SU-DHL-6 (cell line): ENCODE measurements at regions not wholly inside any gene's neighbourhood (a gene's known extent, or its start where the extent isn't known, plus 50 kb on each side); places are given as distances from the start of the nearest gene placed in this dataset.
"Not testable (repeated sequence)": the region's sequence is repeated elsewhere in the genome, so short reads cannot be mapped to it uniquely, and the experiment has no call there.

Experiments used
- H2AFZ ChIP-seq: fragments of 200-600 bp; sonication (generic); 2 replicates; pipeline ENCODE4 v1.6.1; 2014; ENCODE audit warnings: low read depth, mild to moderate bottlenecking, moderate library complexity, mixed read lengths, antibody characterized with exemption, low read length; ENCODE audit not compliant: severe bottlenecking
- H3F3A ChIP-seq: fragments of 200-600 bp; shearing (Covaris generic); 2 replicates; pipeline ENCODE4 v1.6.0; 2016; ENCODE audit warnings: antibody characterized with exemption, mild to moderate bottlenecking; ENCODE audit not compliant: insufficient read depth
- H3K27ac ChIP-seq: fragments of 200-600 bp; sonication (generic); 2 replicates; pipeline ENCODE4 v1.5.1; 2016; ENCODE audit warnings: low read depth, mild to moderate bottlenecking, low read length, moderate library complexity, mixed read lengths
- H3K27me3 ChIP-seq: fragments of 200-600 bp; sonication (generic), shearing (Covaris generic); 2 replicates; pipeline ENCODE4 v1.6.0; 2014; ENCODE audit warnings: mild to moderate bottlenecking, low read length
- H3K36me3 ChIP-seq: fragments of 200-600 bp; sonication (generic); 2 replicates; pipeline ENCODE4 v1.6.1; 2014; ENCODE audit warnings: mild to moderate bottlenecking, low read length, mixed read lengths
- H3K4me2 ChIP-seq: fragments of 300-600, 200-600 bp; shearing (Covaris generic), sonication (generic); 2 replicates; pipeline ENCODE4 v1.6.0; 2014; ENCODE audit warnings: low read length, low read depth, mild to moderate bottlenecking; ENCODE audit not compliant: poor library complexity, severe bottlenecking
- H3K4me3 ChIP-seq: fragments of 200-600 bp; sonication (generic); 2 replicates; pipeline ENCODE4 v1.5.1; 2014; ENCODE audit warnings: antibody characterized with exemption, low read length, mild to moderate bottlenecking, mixed read lengths; ENCODE audit not compliant: insufficient read depth, poor library complexity, severe bottlenecking
- H3K79me2 ChIP-seq: fragments of 200-600 bp; sonication (generic); 2 replicates; pipeline ENCODE4 v1.6.1; 2014; ENCODE audit warnings: mild to moderate bottlenecking, low read length, moderate library complexity; ENCODE audit not compliant: insufficient read depth
- H3K9ac ChIP-seq: fragments of 200-600 bp; sonication (generic); 2 replicates; pipeline ENCODE4 v1.7.0; 2014; ENCODE audit warnings: mild to moderate bottlenecking, low read length
- H3K9me2 ChIP-seq: fragments of 200-600 bp; sonication (generic); replicated peaks from 2 replicates; pipeline ENCODE4 v1.6.1; 2014; ENCODE audit warnings: low read length; ENCODE audit not compliant: insufficient read depth
- H3K9me3 ChIP-seq: fragments of 200-600 bp; sonication (generic); 2 replicates; pipeline ENCODE4 v1.6.1; 2014; ENCODE audit warnings: low read length, mixed read lengths; ENCODE audit not compliant: insufficient read depth
- H4K20me1 ChIP-seq: fragments of 200-600 bp; sonication (generic); 2 replicates; pipeline ENCODE4 v1.6.1; 2014; ENCODE audit warnings: low read depth, mild to moderate bottlenecking, antibody characterized with exemption, low read length, moderate library complexity, mixed read lengths
- CTCF ChIP-seq: fragments of 200-600 bp; sonication (generic); IDR thresholded peaks from one replicate; pipeline ENCODE4 v1.5.1; 2017; ENCODE audit warnings: antibody characterized with exemption, mild to moderate bottlenecking, low read length, moderate library complexity; ENCODE audit not compliant: insufficient read depth, poor library complexity, severe bottlenecking
- EZH2phosphoT487 ChIP-seq: fragments of 200-600 bp; sonication (generic), shearing (Covaris generic); conservative IDR thresholded peaks from 2 replicates; pipeline ENCODE4 v1.6.1; 2018; ENCODE audit warnings: mild to moderate bottlenecking, antibody characterized with exemption, low read length, moderate library complexity, mixed read lengths

GRCh38 chr18:46179306-46179705 is 75.1 kb downstream of the HAUS1 start:
- Histone ChIP-seq H3K79me2 (peaks cover 100% of the 10 kb centered on the region), H3K27ac (no peak overlapping the region), H3K36me3 (no peaks in the 10 kb centered on the region), H3K4me3 (no peak overlapping the region), H3F3A (peaks cover 11% of the 10 kb centered on the region), H3K9me3 (no peaks in the 10 kb centered on the region), H4K20me1 (peaks cover 25% of the 10 kb centered on the region; the same call in 1 of the 2 replicates), H3K9me2 (no peaks in the 10 kb centered on the region), H3K4me2 (no peak overlapping the region), H2AFZ (no peak overlapping the region), H3K27me3 (no peaks in the 10 kb centered on the region), H3K9ac (no peak overlapping the region)
- TF ChIP-seq CTCF (no peak), EZH2phosphoT487 (no peak)

- H3K36me3 ChIP-seq, result no peaks in the 10 kb centered on the region
- no peak overlapping the region for H3K9ac ChIP-seq
- peaks cover 14% of the 10 kb centered on the region for H3F3A ChIP-seq
- H3K9me2 ChIP-seq, result no peaks in the 10 kb centered on the region
- H3K9me3 ChIP-seq, result no peaks in the 10 kb centered on the region
- H4K20me1 ChIP-seq, result peaks cover 25% of the 10 kb centered on the region; the same call in 1 of the 2 replicates
- no peak overlapping the region for H3K4me3 ChIP-seq
- H3K79me2 ChIP-seq, result peaks cover 100% of the 10 kb centered on the region
- H3K27ac ChIP-seq, result no peak overlapping the region
- H3K4me2 ChIP-seq, result peak overlapping the region; percentile 13
- H2AFZ ChIP-seq, result no peak overlapping the region
- no peaks in the 10 kb centered on the region for H3K27me3 ChIP-seq
- TF ChIP-seq CTCF (no peak), EZH2phosphoT487 (no peak)
Observed at GRCh38 chr18:46182633-46183358, 78.6 kb downstream of the HAUS1 start.

DNA sequence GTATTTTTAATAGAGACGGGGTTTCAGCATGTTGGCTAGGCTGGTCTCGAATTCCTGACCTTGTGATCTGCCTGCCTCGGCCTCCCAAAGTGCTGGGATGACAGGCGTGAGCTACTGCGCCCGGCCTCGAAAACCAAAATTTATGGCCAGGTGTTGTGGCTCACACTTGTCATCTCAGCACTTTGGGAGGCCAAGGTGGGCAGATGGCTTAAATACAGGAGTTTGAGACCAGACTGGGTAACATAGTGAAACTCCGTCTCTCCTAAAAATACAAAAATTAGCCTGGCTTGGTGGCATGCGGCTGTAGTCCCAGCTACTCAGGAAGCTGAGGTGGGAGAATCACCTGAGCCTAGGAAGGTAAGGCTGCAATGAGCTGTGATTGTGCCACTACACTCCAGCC is 80.1 kb downstream of the HAUS1 start:
- Histone ChIP-seq H4K20me1 (peaks cover 22% of the 10 kb centered on the region; the same call in 1 of the 2 replicates), H3K79me2 (peaks cover 100% of the 10 kb centered on the region), H3K27ac (peak overlapping the region; percentile 24; the same call in 1 of the 2 replicates), H3F3A (peaks cover 14% of the 10 kb centered on the region)
- H3K27me3 ChIP-seq, H3K9me2 ChIP-seq, H2AFZ ChIP-seq, H3K36me3 ChIP-seq, H3K4me2 ChIP-seq, H3K9ac ChIP-seq, H3K9me3 ChIP-seq, H3K4me3 ChIP-seq: not testable (repeated sequence)

DNA sequence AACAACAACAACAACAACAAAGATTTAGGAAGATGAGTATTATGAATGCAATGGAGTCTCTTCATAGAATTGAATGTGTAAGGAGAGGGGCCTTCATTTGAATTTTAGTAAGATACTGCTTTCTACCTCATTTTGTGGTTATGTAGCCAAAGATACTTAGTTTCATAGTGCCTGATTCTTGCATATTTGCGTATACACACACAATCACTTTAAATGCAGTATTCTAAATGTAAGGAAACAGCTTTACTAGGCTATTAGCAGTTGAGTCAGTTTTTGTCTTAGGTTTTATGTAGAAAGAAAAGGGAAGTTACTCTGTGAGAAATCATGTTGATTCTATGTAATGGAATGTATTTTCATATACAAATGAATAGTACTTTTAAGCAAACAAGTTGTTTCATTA is 80.5 kb downstream of the HAUS1 start:
- Histone ChIP-seq H3K9ac (no peak overlapping the region), H3K36me3 (no peaks in the 10 kb centered on the region), H3K9me3 (no peaks in the 10 kb centered on the region), H3F3A (peaks cover 14% of the 10 kb centered on the region), H3K9me2 (no peaks in the 10 kb centered on the region), H4K20me1 (peaks cover 22% of the 10 kb centered on the region; the same call in 1 of the 2 replicates), H2AFZ (no peak overlapping the region), H3K4me3 (no peak overlapping the region), H3K79me2 (peaks cover 100% of the 10 kb centered on the region), H3K27ac (peak overlapping the region; percentile 24; the same call in 1 of the 2 replicates), H3K4me2 (no peak overlapping the region), H3K27me3 (no peaks in the 10 kb centered on the region)
- TF ChIP-seq CTCF (no peak), EZH2phosphoT487 (no peak)
